ENCODE measurements at regions not wholly inside any gene's neighbourhood (a gene's known extent, or its start where the extent isn't known, plus 50 kb on each side); places are given as distances from the start of the nearest gene placed in this dataset.

DNA sequence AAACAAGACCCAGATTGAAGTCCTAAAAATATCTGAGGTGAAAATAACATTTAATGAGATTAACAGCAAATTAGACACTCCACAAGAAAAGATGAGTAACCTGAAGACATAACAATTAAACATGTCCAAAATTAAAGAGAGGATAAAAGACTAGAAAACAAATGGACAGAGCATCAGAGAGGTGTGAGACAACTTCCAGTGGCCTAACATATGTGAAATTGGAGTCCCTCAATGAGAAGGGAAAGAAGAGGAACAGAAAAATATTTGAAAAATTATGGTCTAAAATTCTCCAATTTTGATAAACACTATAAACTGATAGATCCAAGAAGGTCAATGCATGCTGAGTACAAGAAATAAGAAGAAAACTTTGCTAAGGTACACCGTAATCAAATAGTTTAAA is 151.9 kb downstream of the KITLG start:
- TF ChIP-seq, protein P1, sequence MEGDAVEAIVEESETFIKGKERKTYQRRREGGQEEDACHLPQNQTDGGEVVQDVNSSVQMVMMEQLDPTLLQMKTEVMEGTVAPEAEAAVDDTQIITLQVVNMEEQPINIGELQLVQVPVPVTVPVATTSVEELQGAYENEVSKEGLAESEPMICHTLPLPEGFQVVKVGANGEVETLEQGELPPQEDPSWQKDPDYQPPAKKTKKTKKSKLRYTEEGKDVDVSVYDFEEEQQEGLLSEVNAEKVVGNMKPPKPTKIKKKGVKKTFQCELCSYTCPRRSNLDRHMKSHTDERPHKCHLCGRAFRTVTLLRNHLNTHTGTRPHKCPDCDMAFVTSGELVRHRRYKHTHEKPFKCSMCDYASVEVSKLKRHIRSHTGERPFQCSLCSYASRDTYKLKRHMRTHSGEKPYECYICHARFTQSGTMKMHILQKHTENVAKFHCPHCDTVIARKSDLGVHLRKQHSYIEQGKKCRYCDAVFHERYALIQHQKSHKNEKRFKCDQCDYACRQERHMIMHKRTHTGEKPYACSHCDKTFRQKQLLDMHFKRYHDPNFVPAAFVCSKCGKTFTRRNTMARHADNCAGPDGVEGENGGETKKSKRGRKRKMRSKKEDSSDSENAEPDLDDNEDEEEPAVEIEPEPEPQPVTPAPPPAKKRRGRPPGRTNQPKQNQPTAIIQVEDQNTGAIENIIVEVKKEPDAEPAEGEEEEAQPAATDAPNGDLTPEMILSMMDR (IDR thresholded peaks at IDR 0.05) = no peak
- no peak for TF ChIP-seq POLR2AphosphoS5 (IDR thresholded peaks at IDR 0.05)

Data from stomach (tissue), 4 donors.